ENCODE measurements at regions not wholly inside any gene's neighbourhood (a gene's known extent, or its start where the extent isn't known, plus 50 kb on each side); places are given as distances from the start of the nearest gene placed in this dataset.

DNA sequence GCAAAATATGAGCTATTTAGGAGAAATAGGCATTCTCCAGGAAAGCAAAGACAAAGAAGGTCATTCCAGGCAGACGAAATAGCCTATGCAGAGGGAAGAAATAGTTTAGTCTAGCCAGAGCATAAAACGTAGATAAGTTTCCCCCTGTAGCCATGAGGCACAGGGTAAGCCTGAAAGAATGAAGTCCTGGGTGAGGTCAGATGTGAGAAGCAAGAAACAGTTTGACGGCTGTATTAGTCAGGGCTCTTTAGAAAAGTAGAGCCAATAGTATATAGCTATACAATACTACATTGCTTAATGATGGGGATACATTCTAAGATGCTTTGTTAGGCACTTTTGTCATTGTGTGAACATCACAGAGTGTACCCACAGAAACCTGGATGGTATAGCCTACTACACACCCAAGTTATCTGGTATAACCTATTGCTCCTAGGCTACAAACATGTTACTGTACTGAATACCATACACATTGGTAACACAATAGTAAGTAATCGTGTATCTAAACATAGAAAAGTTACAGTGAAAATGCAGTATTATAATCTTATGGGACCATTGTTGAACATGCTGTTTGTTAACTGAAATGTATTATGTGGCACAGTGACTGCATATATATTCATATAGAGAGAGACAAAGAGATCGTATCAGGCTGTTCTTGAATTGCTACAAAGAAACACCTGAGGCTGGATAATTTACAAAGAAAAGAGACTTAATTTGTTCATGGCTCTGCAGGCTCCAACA, 59.3 kb upstream of the WDFY2 start:
- TF ChIP-seq FOXP2 (optimal IDR thresholded peaks at IDR 0.05; ENCODE audit: borderline replicate concordance, extremely low read depth, extremely low read length, insufficient read depth) (no peak), POLR2AphosphoS5 (IDR thresholded peaks at IDR 0.05; ENCODE audit: low read depth, low read length) (no peak), TAF1 (IDR thresholded peaks at IDR 0.05; ENCODE audit: borderline replicate concordance, insufficient read depth, low read length) (no peak), SIN3A (IDR thresholded peaks at IDR 0.05; ENCODE audit: borderline replicate concordance, insufficient read depth, low read length) (no peak)

DNA sequence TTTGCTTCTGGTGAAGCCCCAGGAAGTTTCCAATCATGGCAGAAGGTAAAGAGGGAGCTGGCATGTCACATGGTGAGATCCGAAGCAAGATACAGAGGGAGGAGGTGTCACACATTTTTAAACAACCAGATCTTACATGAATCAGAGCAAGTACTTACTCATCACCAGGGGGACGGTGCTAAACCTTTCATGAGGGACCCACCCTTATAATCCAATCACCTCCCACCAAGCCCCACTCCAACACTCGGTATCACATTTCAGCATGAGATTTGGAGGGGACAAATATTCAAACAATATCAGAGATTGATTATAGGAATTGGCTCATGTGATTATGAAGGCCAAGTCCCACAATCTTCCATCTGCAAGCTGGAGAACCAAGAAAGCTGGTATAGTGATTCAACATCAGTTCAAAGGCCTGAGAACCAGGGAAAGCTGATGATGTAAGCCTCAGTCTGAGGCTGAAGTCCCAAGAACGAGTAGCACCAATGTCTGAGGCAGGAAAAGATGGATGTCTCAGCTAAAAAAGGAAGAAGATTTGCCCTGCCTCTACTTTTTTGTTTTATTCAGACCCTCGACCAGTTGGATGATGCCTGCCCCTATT, 58.6 kb upstream of the WDFY2 start:
- TF ChIP-seq FOXP2 (optimal IDR thresholded peaks at IDR 0.05; ENCODE audit: borderline replicate concordance, extremely low read depth, extremely low read length, insufficient read depth) (no peak), POLR2AphosphoS5 (IDR thresholded peaks at IDR 0.05; ENCODE audit: low read depth, low read length) (no peak), REST (IDR thresholded peaks at IDR 0.05; ENCODE audit: insufficient read depth in 1 of 2, low read depth in 2 of 2, low read length in 2 of 2) (no peak), TAF1 (IDR thresholded peaks at IDR 0.05; ENCODE audit: borderline replicate concordance, insufficient read depth, low read length) (no peak), SIN3A (IDR thresholded peaks at IDR 0.05; ENCODE audit: borderline replicate concordance, insufficient read depth, low read length) (no peak)

DNA sequence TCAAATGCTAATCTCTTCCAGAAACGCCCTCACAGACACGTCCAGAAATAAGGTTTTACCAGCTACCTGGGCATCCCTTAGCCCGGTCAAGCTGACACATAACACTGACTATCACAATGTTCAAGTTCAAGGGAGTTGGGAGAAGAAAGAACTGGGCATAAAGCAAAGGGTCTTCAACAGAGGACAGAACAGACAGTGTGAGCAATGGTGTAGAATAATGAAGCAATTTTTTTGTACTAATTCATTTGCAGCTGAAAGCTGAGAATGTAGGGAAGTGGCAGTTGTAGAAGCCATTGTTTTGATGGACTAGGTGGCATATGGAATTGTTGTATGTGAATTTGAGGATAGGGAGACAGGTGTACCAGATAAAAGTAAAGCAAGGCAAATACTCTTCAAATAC, 58.1 kb upstream of the WDFY2 start:
- TF ChIP-seq FOXP2 (optimal IDR thresholded peaks at IDR 0.05; ENCODE audit: borderline replicate concordance, extremely low read depth, extremely low read length, insufficient read depth), result no peak
- TF ChIP-seq TAF1 (IDR thresholded peaks at IDR 0.05; ENCODE audit: borderline replicate concordance, insufficient read depth, low read length), result no peak
- TF ChIP-seq REST (IDR thresholded peaks at IDR 0.05; ENCODE audit: insufficient read depth in 1 of 2, low read depth in 2 of 2, low read length in 2 of 2), result no peak
- no peak for TF ChIP-seq SIN3A (IDR thresholded peaks at IDR 0.05; ENCODE audit: borderline replicate concordance, insufficient read depth, low read length)
- no peak for TF ChIP-seq POLR2AphosphoS5 (IDR thresholded peaks at IDR 0.05; ENCODE audit: low read depth, low read length)

- no peak for TF ChIP-seq TAF1 (IDR thresholded peaks at IDR 0.05; ENCODE audit: borderline replicate concordance, insufficient read depth, low read length)
- TF ChIP-seq SIN3A (IDR thresholded peaks at IDR 0.05; ENCODE audit: borderline replicate concordance, insufficient read depth, low read length), result no peak
- TF ChIP-seq POLR2AphosphoS5 (IDR thresholded peaks at IDR 0.05; ENCODE audit: low read depth, low read length), result no peak
- no peak for TF ChIP-seq REST (IDR thresholded peaks at IDR 0.05; ENCODE audit: insufficient read depth in 1 of 2, low read depth in 2 of 2, low read length in 2 of 2)
- TF ChIP-seq FOXP2 (optimal IDR thresholded peaks at IDR 0.05; ENCODE audit: borderline replicate concordance, extremely low read depth, extremely low read length, insufficient read depth), result no peak
These were observed 51.5 kb upstream of the WDFY2 start for GRCh38 chr13:51532736-51533197.

- no peak for TF ChIP-seq POLR2AphosphoS5 (IDR thresholded peaks at IDR 0.05; ENCODE audit: low read depth, low read length)
- no peak for TF ChIP-seq TAF1 (IDR thresholded peaks at IDR 0.05; ENCODE audit: borderline replicate concordance, insufficient read depth, low read length)
- no peak for TF ChIP-seq SIN3A (IDR thresholded peaks at IDR 0.05; ENCODE audit: borderline replicate concordance, insufficient read depth, low read length)
- TF ChIP-seq FOXP2 (optimal IDR thresholded peaks at IDR 0.05; ENCODE audit: borderline replicate concordance, extremely low read depth, extremely low read length, insufficient read depth), result no peak
- TF ChIP-seq REST (IDR thresholded peaks at IDR 0.05; ENCODE audit: insufficient read depth in 1 of 2, low read depth in 2 of 2, low read length in 2 of 2), result no peak
These were observed 50.0 kb upstream of the WDFY2 start for GRCh38 chr13:51534041-51534817.
